Vagina (tissue), 2 donors: ENCODE measurements at regions not wholly inside any gene's neighbourhood (a gene's known extent, or its start where the extent isn't known, plus 50 kb on each side); places are given as distances from the start of the nearest gene placed in this dataset.

ENCODE experiments used
- DNase-seq, 2 donors: peaks; one replicate each; pipeline ENCODE4 v3.0.0-alpha.2; 2017; ENCODE audit errors: extremely low spot score in 2 of 2
- H3K27ac ChIP-seq: fragments of 200-600 bp; sonication (generic); one replicate; pipeline ENCODE4 v1.5.1; 2019
- H3K27me3 ChIP-seq: fragments of 200-600 bp; sonication (generic); one replicate; pipeline ENCODE4 v1.5.1; 2019
- H3K36me3 ChIP-seq, 2 donors: fragments of 200-600 bp; sonication (generic); one replicate each; pipeline ENCODE4 v1.5.1; 2017 to 2019
- H3K4me1 ChIP-seq: fragments of 200-600 bp; sonication (generic); one replicate; pipeline ENCODE4 v1.5.1; 2019
- H3K4me3 ChIP-seq, 2 donors: fragments of 200-600 bp; sonication (generic); 1 replicate in 1 of 2; 2 replicates in 1 of 2; pipeline ENCODE4 v1.5.1; 2016 to 2019
- H3K9me3 ChIP-seq: fragments of 200-600 bp; sonication (generic); one replicate; pipeline ENCODE4 v1.5.1; 2019
- POLR2A ChIP-seq, 2 donors: fragments of 450-650 bp; IDR thresholded peaks; one replicate each; pipeline ENCODE4 v1.6.1; 2017; ENCODE audit warnings: antibody characterized with exemption in 2 of 2, mild to moderate bottlenecking in 2 of 2, moderate library complexity in 2 of 2
- POLR2AphosphoS5 ChIP-seq, 2 donors: sonication (generic); formaldehyde crosslinking; IDR thresholded peaks; one replicate each; pipeline ENCODE4 v1.9.0; 2017; ENCODE audit warnings: antibody characterized with exemption in 2 of 2, mild to moderate bottlenecking in 2 of 2, low read depth in 1 of 2; ENCODE audit not compliant: insufficient read depth in 1 of 2
- intact Hi-C: fragments of 100-400 bp; cut with DNase I; formaldehyde crosslinking; loops from one replicate; pipeline ENCODE4 v1.15.1; 2023
- TF ChIP-seq, protein P1 (sequence below), 3 experiments: fragments of 450-650 bp in 2 of 3; fragments of 200-600 bp in 1 of 3; sonication (generic) in 1 of 3; IDR thresholded peaks; one replicate each; pipeline ENCODE4 v1.5.1; 2017 to 2019; ENCODE audit warnings: antibody characterized with exemption in 3 of 3, mild to moderate bottlenecking in 2 of 3, moderate library complexity in 2 of 3

DNA sequence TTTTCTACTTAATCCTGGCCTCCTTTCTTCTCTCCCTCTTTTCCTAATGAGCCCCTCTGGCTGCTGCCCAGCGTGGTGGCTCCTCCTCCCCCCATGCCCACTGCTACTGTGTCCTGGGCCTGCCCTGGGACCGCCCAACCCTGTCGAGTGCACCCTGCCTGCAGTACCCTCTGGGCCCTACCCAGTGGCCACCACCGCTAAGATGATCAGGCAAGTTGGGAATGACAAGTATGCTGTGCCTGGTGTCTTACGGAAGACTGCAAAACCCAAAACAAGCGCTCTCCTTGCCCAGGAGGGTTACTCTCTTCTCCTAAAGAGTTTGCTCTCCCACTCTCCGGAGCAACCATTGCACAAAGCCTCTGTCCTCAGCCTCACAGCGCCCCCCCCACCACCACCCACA, 273.7 kb downstream of the SYK start:
- peak; percentile 79 to 84 for DNase-seq

DNA sequence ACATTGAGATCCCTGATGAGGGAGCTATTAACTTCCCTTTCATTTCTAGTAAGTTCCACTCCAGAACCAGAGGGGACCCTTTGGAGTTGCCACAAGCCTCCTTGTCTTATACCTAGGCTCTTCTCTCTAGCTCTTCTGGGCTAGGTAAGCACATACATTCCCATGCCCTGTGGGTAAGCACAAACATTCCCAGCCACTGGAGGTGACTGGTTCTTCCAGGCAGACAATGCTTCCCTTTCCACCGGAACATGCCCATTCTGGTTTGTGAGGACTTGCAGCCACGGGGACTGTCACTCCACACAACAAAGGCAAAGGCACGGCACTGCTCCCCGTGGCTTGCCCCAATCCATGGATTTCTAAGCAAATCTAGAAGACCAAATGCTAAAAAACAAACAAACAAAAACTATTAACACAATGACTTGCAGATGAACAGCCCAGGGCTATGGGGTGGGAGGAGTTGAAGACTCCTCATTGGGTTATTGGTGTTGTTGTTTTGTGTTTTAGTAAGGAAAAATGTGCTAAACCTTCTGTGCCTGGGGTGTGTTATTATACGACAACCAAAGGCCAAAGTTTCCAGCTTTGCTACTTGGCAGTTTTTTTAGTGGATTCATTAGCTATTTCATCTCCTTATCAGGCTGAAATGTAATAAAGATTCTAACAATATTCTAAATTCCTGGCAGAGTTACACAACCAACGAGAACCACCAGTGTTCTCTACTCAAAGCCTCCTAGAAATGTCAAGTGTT, 276.2 kb downstream of the SYK start:
- Histone ChIP-seq H3K9me3 (no peaks in the 10 kb centered on the region), H3K27ac (peak overlapping the region; percentile 25), H3K36me3 (no peaks in the 10 kb centered on the region), H3K27me3 (no peaks in the 10 kb centered on the region), H3K4me1 (peaks cover 14% of the 10 kb centered on the region), H3K4me3 (no peak overlapping the region)
- intact Hi-C loops = no loop called here
- peak; percentile 37 to 77 for DNase-seq
- TF ChIP-seq POLR2AphosphoS5 (IDR thresholded peaks at IDR 0.05; ENCODE audit: insufficient read depth in 1 of 2, low read depth in 1 of 2) (no peak), POLR2A (IDR thresholded peaks at IDR 0.05) (no peak)
- TF ChIP-seq, protein P1, sequence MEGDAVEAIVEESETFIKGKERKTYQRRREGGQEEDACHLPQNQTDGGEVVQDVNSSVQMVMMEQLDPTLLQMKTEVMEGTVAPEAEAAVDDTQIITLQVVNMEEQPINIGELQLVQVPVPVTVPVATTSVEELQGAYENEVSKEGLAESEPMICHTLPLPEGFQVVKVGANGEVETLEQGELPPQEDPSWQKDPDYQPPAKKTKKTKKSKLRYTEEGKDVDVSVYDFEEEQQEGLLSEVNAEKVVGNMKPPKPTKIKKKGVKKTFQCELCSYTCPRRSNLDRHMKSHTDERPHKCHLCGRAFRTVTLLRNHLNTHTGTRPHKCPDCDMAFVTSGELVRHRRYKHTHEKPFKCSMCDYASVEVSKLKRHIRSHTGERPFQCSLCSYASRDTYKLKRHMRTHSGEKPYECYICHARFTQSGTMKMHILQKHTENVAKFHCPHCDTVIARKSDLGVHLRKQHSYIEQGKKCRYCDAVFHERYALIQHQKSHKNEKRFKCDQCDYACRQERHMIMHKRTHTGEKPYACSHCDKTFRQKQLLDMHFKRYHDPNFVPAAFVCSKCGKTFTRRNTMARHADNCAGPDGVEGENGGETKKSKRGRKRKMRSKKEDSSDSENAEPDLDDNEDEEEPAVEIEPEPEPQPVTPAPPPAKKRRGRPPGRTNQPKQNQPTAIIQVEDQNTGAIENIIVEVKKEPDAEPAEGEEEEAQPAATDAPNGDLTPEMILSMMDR (IDR thresholded peaks at IDR 0.05) = no peak

More for the DNA sequence above, 273.7 kb downstream of the SYK start:
- H3K27me3 ChIP-seq = no peaks in the 10 kb centered on the region
- no peaks in the 10 kb centered on the region for H3K36me3 ChIP-seq
- H3K9me3 ChIP-seq = no peaks in the 10 kb centered on the region
- intact Hi-C loops = no loop called here
- H3K4me1 ChIP-seq = peaks cover 30% of the 10 kb centered on the region
- no peak overlapping the region for H3K4me3 ChIP-seq
- TF ChIP-seq POLR2A (IDR thresholded peaks at IDR 0.05) (no peak), POLR2AphosphoS5 (IDR thresholded peaks at IDR 0.05; ENCODE audit: insufficient read depth in 1 of 2, low read depth in 1 of 2) (no peak)
- TF ChIP-seq, protein P1 (IDR thresholded peaks at IDR 0.05) = no peak
- H3K27ac ChIP-seq = no peak overlapping the region

DNA sequence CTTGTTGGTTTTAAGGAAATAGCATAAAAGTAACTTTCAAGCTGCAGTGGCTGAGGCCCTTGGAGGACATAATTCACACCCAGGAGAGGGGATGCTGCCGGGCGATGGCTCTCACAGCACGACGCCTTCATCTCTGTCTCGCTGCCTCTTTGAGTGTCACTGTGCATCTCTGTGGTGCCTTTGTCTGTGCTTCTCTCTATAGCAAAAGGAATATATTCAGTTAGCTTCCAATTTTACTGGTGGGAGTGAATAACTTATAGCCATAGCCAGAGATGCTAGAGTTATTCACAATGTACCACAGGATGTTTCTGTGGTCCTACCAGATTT, 276.7 kb downstream of the SYK start:
- H3K27ac ChIP-seq = no peak overlapping the region
- no peak overlapping the region for H3K4me3 ChIP-seq
- no peaks in the 10 kb centered on the region for H3K27me3 ChIP-seq
- peaks cover 9% of the 10 kb centered on the region for H3K4me1 ChIP-seq
- TF ChIP-seq, protein P1 (IDR thresholded peaks at IDR 0.05) = no peak
- TF ChIP-seq POLR2AphosphoS5 (IDR thresholded peaks at IDR 0.05; ENCODE audit: insufficient read depth in 1 of 2, low read depth in 1 of 2) = no peak
- H3K9me3 ChIP-seq = no peaks in the 10 kb centered on the region
- H3K36me3 ChIP-seq = no peaks in the 10 kb centered on the region
- intact Hi-C loops = no loop called here
- no peak for DNase-seq

DNA sequence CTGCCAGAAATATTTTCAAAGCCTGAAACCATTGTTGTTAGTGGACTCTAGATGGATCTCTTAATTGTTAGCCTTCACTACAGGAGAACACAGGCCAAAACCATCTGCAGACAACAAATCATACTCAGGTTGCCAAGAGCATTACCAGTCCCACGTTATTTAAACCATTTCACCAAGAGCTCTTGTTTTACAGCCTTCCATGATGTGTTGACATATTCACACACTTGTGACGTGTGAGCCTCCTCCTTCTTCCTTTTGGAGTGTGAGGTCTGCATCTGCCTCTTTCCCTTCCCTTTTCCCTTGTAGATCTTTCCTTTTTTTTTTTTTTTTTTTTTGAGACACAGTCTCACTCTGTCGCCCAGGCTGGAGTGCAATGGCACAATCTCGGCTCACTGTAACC, 279.0 kb downstream of the AUH start:
- Histone ChIP-seq H3K4me3 (no peak overlapping the region), H3K4me1 (peaks cover 2% of the 10 kb centered on the region), H3K27ac (no peak overlapping the region), H3K27me3 (no peaks in the 10 kb centered on the region), H3K36me3 (no peaks in the 10 kb centered on the region), H3K9me3 (no peaks in the 10 kb centered on the region)
- intact Hi-C loops = no loop called here
- no peak for DNase-seq
- TF ChIP-seq, protein P1 (IDR thresholded peaks at IDR 0.05) = no peak
- TF ChIP-seq POLR2A (IDR thresholded peaks at IDR 0.05) = no peak

DNA sequence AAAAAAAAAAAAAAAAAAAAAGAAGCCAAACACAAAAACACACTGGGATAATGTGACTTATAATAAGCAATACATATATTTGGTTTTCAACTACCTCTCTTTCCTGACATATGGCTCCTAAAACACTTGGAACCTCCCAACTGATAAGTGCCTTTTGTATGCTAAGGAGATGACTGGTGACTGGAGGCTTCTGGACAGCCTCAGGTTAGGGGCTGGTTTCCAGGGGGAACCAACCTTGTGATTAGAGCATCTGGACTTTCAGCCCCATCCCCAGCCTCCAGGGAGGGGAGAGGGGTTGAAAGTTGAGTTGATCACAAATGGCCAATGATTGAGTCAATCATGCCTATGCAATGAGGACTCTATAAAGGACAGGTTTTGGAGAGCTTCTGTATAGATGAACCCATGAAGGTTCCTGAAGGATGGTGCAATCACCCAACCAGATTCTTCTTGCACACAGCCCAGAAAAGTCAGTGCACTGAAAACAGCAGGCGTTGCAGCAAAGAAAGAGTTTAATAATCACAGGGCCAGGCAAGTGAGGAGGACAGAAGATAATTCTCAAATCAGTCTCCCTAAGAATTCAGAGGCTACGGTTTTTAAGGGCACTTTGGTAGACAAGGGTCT, 276.7 kb downstream of the AUH start:
- no peaks in the 10 kb centered on the region for H3K27me3 ChIP-seq
- H3K36me3 ChIP-seq = no peaks in the 10 kb centered on the region
- no peaks in the 10 kb centered on the region for H3K9me3 ChIP-seq
- intact Hi-C loops = no loop called here
- H3K4me1 ChIP-seq = no peaks in the 10 kb centered on the region
- DNase-seq = no peak
- H3K27ac ChIP-seq = no peak overlapping the region
- no peak for TF ChIP-seq POLR2AphosphoS5 (IDR thresholded peaks at IDR 0.05; ENCODE audit: insufficient read depth in 1 of 2, low read depth in 1 of 2)
- H3K4me3 ChIP-seq = no peak overlapping the region
